ENCODE measurements at regions not wholly inside any gene's neighbourhood (a gene's known extent, or its start where the extent isn't known, plus 50 kb on each side); places are given as distances from the start of the nearest gene placed in this dataset.

DNA sequence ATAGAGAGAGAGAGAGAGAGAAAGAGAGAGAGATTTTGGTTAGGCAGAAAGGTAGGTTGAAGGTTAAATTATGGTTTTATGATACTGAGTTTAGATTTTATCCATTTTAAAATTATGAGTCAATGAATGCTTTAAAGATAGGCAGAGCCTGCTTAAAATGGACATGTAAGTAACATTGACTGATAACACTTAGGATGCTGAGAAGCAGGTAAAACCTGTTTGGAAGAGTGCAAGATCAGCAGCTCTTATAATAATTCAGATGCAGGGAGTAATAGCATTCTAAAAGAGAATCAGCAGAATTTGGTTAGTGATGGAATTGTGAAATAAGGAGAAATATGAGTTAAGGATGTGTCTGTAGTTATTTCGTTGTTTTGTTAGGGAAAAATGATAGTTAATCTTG lies 446.6 kb downstream of the PLA2G4A start:
- TF ChIP-seq, protein P1, sequence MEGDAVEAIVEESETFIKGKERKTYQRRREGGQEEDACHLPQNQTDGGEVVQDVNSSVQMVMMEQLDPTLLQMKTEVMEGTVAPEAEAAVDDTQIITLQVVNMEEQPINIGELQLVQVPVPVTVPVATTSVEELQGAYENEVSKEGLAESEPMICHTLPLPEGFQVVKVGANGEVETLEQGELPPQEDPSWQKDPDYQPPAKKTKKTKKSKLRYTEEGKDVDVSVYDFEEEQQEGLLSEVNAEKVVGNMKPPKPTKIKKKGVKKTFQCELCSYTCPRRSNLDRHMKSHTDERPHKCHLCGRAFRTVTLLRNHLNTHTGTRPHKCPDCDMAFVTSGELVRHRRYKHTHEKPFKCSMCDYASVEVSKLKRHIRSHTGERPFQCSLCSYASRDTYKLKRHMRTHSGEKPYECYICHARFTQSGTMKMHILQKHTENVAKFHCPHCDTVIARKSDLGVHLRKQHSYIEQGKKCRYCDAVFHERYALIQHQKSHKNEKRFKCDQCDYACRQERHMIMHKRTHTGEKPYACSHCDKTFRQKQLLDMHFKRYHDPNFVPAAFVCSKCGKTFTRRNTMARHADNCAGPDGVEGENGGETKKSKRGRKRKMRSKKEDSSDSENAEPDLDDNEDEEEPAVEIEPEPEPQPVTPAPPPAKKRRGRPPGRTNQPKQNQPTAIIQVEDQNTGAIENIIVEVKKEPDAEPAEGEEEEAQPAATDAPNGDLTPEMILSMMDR (IDR thresholded peaks at IDR 0.05; ENCODE audit: low read length) = no peak
- TF ChIP-seq EZH2 (IDR thresholded peaks at IDR 0.05; ENCODE audit: borderline replicate concordance, low read length) = no peak
